Stomach (tissue), 4 donors: ENCODE measurements at regions not wholly inside any gene's neighbourhood (a gene's known extent, or its start where the extent isn't known, plus 50 kb on each side); places are given as distances from the start of the nearest gene placed in this dataset.

ENCODE experiments used
- CTCF ChIP-seq, 7 experiments: fragments of 450-650 bp in 4 of 7; fragments of 200-600 bp in 3 of 7; sonication (generic) in 3 of 7; IDR thresholded peaks; one replicate each; pipeline ENCODE4 v1.5.1; 2016 to 2019; ENCODE audit warnings: antibody characterized with exemption in 7 of 7, control low read depth in 2 of 7, mild to moderate bottlenecking in 1 of 7
- EP300 ChIP-seq: sonication (generic); formaldehyde crosslinking; IDR thresholded peaks from one replicate; pipeline ENCODE4 v1.6.1; 2017; ENCODE audit warnings: antibody characterized with exemption
- POLR2A ChIP-seq, 4 donors: fragments of 450-650 bp; IDR thresholded peaks; one replicate each; pipeline ENCODE4 v1.6.1; 2016; ENCODE audit warnings: antibody characterized with exemption in 4 of 4, control low read depth in 2 of 4, mild to moderate bottlenecking in 1 of 4, moderate library complexity in 1 of 4

- no peak for TF ChIP-seq CTCF (IDR thresholded peaks at IDR 0.05)
- TF ChIP-seq EP300 = no peak
- no peak for TF ChIP-seq POLR2A (IDR thresholded peaks at IDR 0.05)
Measured at GRCh38 chr13:73579574-73580274, 520.9 kb downstream of the KLF5 start.
